Tibial nerve (tissue), 4 donors: ENCODE measurements at regions not wholly inside any gene's neighbourhood (a gene's known extent, or its start where the extent isn't known, plus 50 kb on each side); places are given as distances from the start of the nearest gene placed in this dataset.

Experiments used
- CTCF ChIP-seq, 5 experiments: fragments of 200-600 bp in 3 of 5; fragments of 450-650 bp in 2 of 5; sonication (generic) in 3 of 5; IDR thresholded peaks; one replicate each; pipeline ENCODE4 v1.5.1; 2016 to 2019; ENCODE audit warnings: antibody characterized with exemption in 5 of 5, mild to moderate bottlenecking in 3 of 5, moderate library complexity in 2 of 5
- EP300 ChIP-seq, 2 donors: sonication (generic); formaldehyde crosslinking; IDR thresholded peaks; one replicate each; pipeline ENCODE4 v1.6.1; 2017; ENCODE audit warnings: antibody characterized with exemption in 2 of 2, mild to moderate bottlenecking in 1 of 2
- POLR2A ChIP-seq, 2 donors: fragments of 450-650 bp; IDR thresholded peaks; one replicate each; pipeline ENCODE4 v1.6.1; 2017; ENCODE audit warnings: antibody characterized with exemption in 2 of 2, mild to moderate bottlenecking in 2 of 2, moderate library complexity in 2 of 2

- no peak for TF ChIP-seq CTCF (IDR thresholded peaks at IDR 0.05)
- no peak for TF ChIP-seq POLR2A (IDR thresholded peaks at IDR 0.05)
- TF ChIP-seq EP300 (IDR thresholded peaks at IDR 0.05), result no peak
These were observed 67.5 kb upstream of the ZBED5 start for GRCh38 chr11:10925149-10925926.
